ENCODE measurements at regions not wholly inside any gene's neighbourhood (a gene's known extent, or its start where the extent isn't known, plus 50 kb on each side); places are given as distances from the start of the nearest gene placed in this dataset.

- Mint-ChIP-seq H3K4me3 (no peak overlapping the region), H3K9me3 (peaks cover 0 to 1% (median 0%) of the 10 kb centered on the region in 7 donors)
- intact Hi-C loops (cut with micrococcal nuclease): no loop called here
These were observed 145.9 kb upstream of the MAOA start for GRCh38 chrX:43510209-43510608.

GRCh38 chrX:43513085-43513484 lies 143.0 kb upstream of the MAOA start:
- no peaks in the 10 kb centered on the region for H4K20me1 ChIP-seq (ENCODE audit: insufficient read depth, low read length)
- no peak for TF ChIP-seq CTCF (IDR thresholded peaks at IDR 0.05)
- no peaks in the 10 kb centered on the region for H3K36me3 ChIP-seq (replicated peaks in 1 of 2; ENCODE audit: control insufficient read depth in 1 of 2, insufficient read depth in 2 of 2, low read length in 2 of 2)
- peaks cover 0 to 1% (median 0%) of the 10 kb centered on the region in 7 donors for H3K9me3 Mint-ChIP-seq
- H3K4me2 ChIP-seq (replicated peaks; ENCODE audit: extremely low read depth, low read length, poor library complexity, severe bottlenecking): no peak overlapping the region
- H3K36me3 Mint-ChIP-seq: no peaks in the 10 kb centered on the region
- no peak overlapping the region for H3K4me3 ChIP-seq (replicated peaks in 1 of 3; ENCODE audit: low read depth in 2 of 3, low read length in 3 of 3)
- no peaks in the 10 kb centered on the region for H3K9me3 ChIP-seq (replicated peaks in 1 of 2; ENCODE audit: control insufficient read depth in 1 of 2, insufficient read depth in 1 of 2, low read length in 2 of 2)
- no peaks in the 10 kb centered on the region for H3K27me3 ChIP-seq (ENCODE audit: control insufficient read depth in 2 of 2, insufficient read depth in 2 of 2, low read length in 2 of 2)
- no peaks in the 10 kb centered on the region for H3K4me1 Mint-ChIP-seq
- intact Hi-C loops (cut with micrococcal nuclease): no loop called here
- no peak overlapping the region for H2AFZ ChIP-seq (ENCODE audit: insufficient read depth, low read depth, low read length, poor library complexity, severe bottlenecking)
- no peak overlapping the region for H3K9ac ChIP-seq (ENCODE audit: insufficient read depth, low read length, poor library complexity, severe bottlenecking)
- H3K27me3 Mint-ChIP-seq (ENCODE audit: low read depth in 3 of 3): peaks cover under 1 to 5% (median under 1%) of the 10 kb centered on the region in 3 donors
- WGBS (ENCODE audit: insufficient coverage): no CpG with 5 or more reads among the region's 3 CpGs
- H3K4me3 Mint-ChIP-seq: no peak overlapping the region
- H3K4me1 ChIP-seq (ENCODE audit: control insufficient read depth in 1 of 2, insufficient read depth in 2 of 2, low read length in 2 of 2): no peaks in the 10 kb centered on the region
- no peaks in the 10 kb centered on the region for H3K79me2 ChIP-seq (ENCODE audit: insufficient read depth, low read length)
- H3K27ac ChIP-seq (ENCODE audit: low read depth in 1 of 2, low read length in 2 of 2): no peak overlapping the region
- DNase-seq: no peak
- no peak overlapping the region for H3K27ac Mint-ChIP-seq

More at GRCh38 chrX:43510209-43510608, 145.9 kb upstream of the MAOA start:
- TF ChIP-seq CTCF (IDR thresholded peaks at IDR 0.05): no peak
- H3K4me2 ChIP-seq (replicated peaks; ENCODE audit: extremely low read depth, low read length, poor library complexity, severe bottlenecking): no peak overlapping the region
- H3K9ac ChIP-seq (ENCODE audit: insufficient read depth, low read length, poor library complexity, severe bottlenecking): no peak overlapping the region
- no peak overlapping the region for H3K27ac ChIP-seq (ENCODE audit: low read depth in 1 of 2, low read length in 2 of 2)
- no peak for DNase-seq
- no peaks in the 10 kb centered on the region for H4K20me1 ChIP-seq (ENCODE audit: insufficient read depth, low read length)
- H3K4me1 ChIP-seq (ENCODE audit: control insufficient read depth in 1 of 2, insufficient read depth in 2 of 2, low read length in 2 of 2): no peaks in the 10 kb centered on the region
- Mint-ChIP-seq H3K27me3 (ENCODE audit: low read depth in 3 of 3) (peaks cover 0 to 4% (median 3%) of the 10 kb centered on the region in 3 donors), H3K36me3 (no peaks in the 10 kb centered on the region), H3K27ac (no peak overlapping the region), H3K4me1 (no peaks in the 10 kb centered on the region)
- no peaks in the 10 kb centered on the region for H3K36me3 ChIP-seq (replicated peaks in 1 of 2; ENCODE audit: control insufficient read depth in 1 of 2, insufficient read depth in 2 of 2, low read length in 2 of 2)
- no peaks in the 10 kb centered on the region for H3K9me3 ChIP-seq (replicated peaks in 1 of 2; ENCODE audit: control insufficient read depth in 1 of 2, insufficient read depth in 1 of 2, low read length in 2 of 2)
- H3K4me3 ChIP-seq (replicated peaks in 1 of 3; ENCODE audit: low read depth in 2 of 3, low read length in 3 of 3): no peak overlapping the region
- WGBS (ENCODE audit: insufficient coverage): no CpG with 5 or more reads among the region's 1 CpG
- no peak overlapping the region for H2AFZ ChIP-seq (ENCODE audit: insufficient read depth, low read depth, low read length, poor library complexity, severe bottlenecking)
- no peaks in the 10 kb centered on the region for H3K27me3 ChIP-seq (ENCODE audit: control insufficient read depth in 2 of 2, insufficient read depth in 2 of 2, low read length in 2 of 2)
- H3K79me2 ChIP-seq (ENCODE audit: insufficient read depth, low read length): no peaks in the 10 kb centered on the region
